GM19328 (cell line): ENCODE measurements at regions not wholly inside any gene's neighbourhood (a gene's known extent, or its start where the extent isn't known, plus 50 kb on each side); places are given as distances from the start of the nearest gene placed in this dataset.
"Not testable (repeated sequence)": the region's sequence is repeated elsewhere in the genome, so short reads cannot be mapped to it uniquely, and the experiment has no call there.

ENCODE experiments used
- ATAC-seq: cut with Tn5 transposase; IDR thresholded peaks from one replicate; pipeline ENCODE4 v1.9.1; 2021; ENCODE audit warnings: mild to moderate bottlenecking, moderate library complexity; ENCODE audit not compliant: unreplicated experiment

GRCh38 chr5:93235761-93236160 lies 345.3 kb downstream of the NR2F1-AS1 start:
- ATAC-seq, result no peak

- no peak for ATAC-seq
Measured at GRCh38 chr5:93226202-93226735, 354.8 kb downstream of the NR2F1-AS1 start.

- no peak for ATAC-seq
Measured at GRCh38 chr5:93225748-93226147, 355.3 kb downstream of the NR2F1-AS1 start.

- ATAC-seq, result no peak
Measured at GRCh38 chr5:93224624-93225023, 356.4 kb downstream of the NR2F1-AS1 start.

GRCh38 chr5:93221773-93222172 lies 359.2 kb downstream of the NR2F1-AS1 start:
- ATAC-seq, result no peak

GRCh38 chr5:93220431-93220830 lies 360.6 kb downstream of the NR2F1-AS1 start:
- no peak for ATAC-seq

- ATAC-seq, result no peak
Measured at GRCh38 chr5:93219641-93220145, 361.3 kb downstream of the NR2F1-AS1 start.

- not testable (repeated sequence) for ATAC-seq
Measured at GRCh38 chr5:93213111-93213794, 367.8 kb downstream of the NR2F1-AS1 start.

GRCh38 chr5:93209476-93209875 lies 371.5 kb downstream of the NR2F1-AS1 start:
- ATAC-seq, result no peak

- no peak for ATAC-seq
Measured at GRCh38 chr5:93208141-93208751, 372.8 kb downstream of the NR2F1-AS1 start.

GRCh38 chr5:93206203-93206602 lies 374.8 kb downstream of the NR2F1-AS1 start:
- ATAC-seq, result no peak

- ATAC-seq, result no peak
Measured at GRCh38 chr5:93201061-93201460, 380.0 kb downstream of the NR2F1-AS1 start.

GRCh38 chr5:93196986-93197385 lies 384.0 kb downstream of the NR2F1-AS1 start:
- ATAC-seq, result no peak

- ATAC-seq, result no peak
Measured at GRCh38 chr5:93193431-93194347, 387.3 kb downstream of the NR2F1-AS1 start.

GRCh38 chr5:93192683-93193082 lies 388.3 kb downstream of the NR2F1-AS1 start:
- ATAC-seq, result no peak

GRCh38 chr5:93192087-93192486 lies 388.9 kb downstream of the NR2F1-AS1 start:
- ATAC-seq, result no peak

- no peak for ATAC-seq
Measured at GRCh38 chr5:93191035-93191817, 389.8 kb downstream of the NR2F1-AS1 start.

GRCh38 chr5:93189707-93190120 lies 391.3 kb downstream of the NR2F1-AS1 start:
- no peak for ATAC-seq

- no peak for ATAC-seq
Measured at GRCh38 chr5:93188876-93189485, 392.0 kb downstream of the NR2F1-AS1 start.
